Muscle of leg (tissue), 3 donors: ENCODE measurements at regions not wholly inside any gene's neighbourhood (a gene's known extent, or its start where the extent isn't known, plus 50 kb on each side); places are given as distances from the start of the nearest gene placed in this dataset.

Experiments
- DNase-seq: peaks from one replicate; pipeline ENCODE4 v3.0.0; 2013
- H3K27ac ChIP-seq: one replicate; pipeline ENCODE4 v1.5.1; 2013; ENCODE audit warnings: mild to moderate bottlenecking, low read length, control low read depth
- H3K27me3 ChIP-seq: one replicate; pipeline ENCODE4 v1.6.1; 2013; ENCODE audit warnings: low read length; ENCODE audit not compliant: control insufficient read depth, insufficient read depth
- H3K36me3 ChIP-seq: one replicate; pipeline ENCODE4 v1.6.1; 2013; ENCODE audit warnings: low read length; ENCODE audit not compliant: control insufficient read depth, insufficient read depth
- H3K4me1 ChIP-seq: one replicate; pipeline ENCODE4 v1.6.1; 2013; ENCODE audit warnings: low read length; ENCODE audit not compliant: control insufficient read depth, insufficient read depth
- H3K4me3 ChIP-seq: one replicate; pipeline ENCODE4 v1.5.1; 2013; ENCODE audit warnings: low read length, control low read depth
- H3K9me3 ChIP-seq: replicated peaks from 2 replicates; pipeline ENCODE4 v1.6.1; 2013; ENCODE audit warnings: low read depth, low read length; ENCODE audit not compliant: control insufficient read depth
- WGBS: methylation state at CpG from one replicate; pipeline ENCODE4 v1.1.5; 2013; ENCODE audit warnings: missing lambda C conversion rate; ENCODE audit not compliant: insufficient coverage; 5-methylcytosine and 5-hydroxymethylcytosine counted together

GRCh38 chr9:73996844-73997243 is 500.3 kb upstream of the RORB start:
- no peaks in the 10 kb centered on the region for H3K9me3 ChIP-seq
- no peak overlapping the region for H3K27ac ChIP-seq
- no peak overlapping the region for H3K4me3 ChIP-seq
- no CpG with 5 or more reads among the region's 1 CpG for WGBS
- no peak for DNase-seq
- no peaks in the 10 kb centered on the region for H3K36me3 ChIP-seq
- no peaks in the 10 kb centered on the region for H3K27me3 ChIP-seq
- H3K4me1 ChIP-seq = no peaks in the 10 kb centered on the region

- Histone ChIP-seq H3K9me3 (no peaks in the 10 kb centered on the region), H3K27ac (no peak overlapping the region), H3K27me3 (no peaks in the 10 kb centered on the region), H3K4me1 (no peaks in the 10 kb centered on the region), H3K4me3 (no peak overlapping the region), H3K36me3 (no peaks in the 10 kb centered on the region)
- no CpG with 5 or more reads among the region's 2 CpGs for WGBS
- DNase-seq = no peak
Observed at GRCh38 chr9:74001382-74001781, 495.8 kb upstream of the RORB start.

GRCh38 chr9:74006935-74007334 is 490.2 kb upstream of the RORB start:
- Histone ChIP-seq H3K27ac (no peak overlapping the region), H3K27me3 (no peaks in the 10 kb centered on the region), H3K4me3 (no peak overlapping the region), H3K4me1 (no peaks in the 10 kb centered on the region), H3K9me3 (no peaks in the 10 kb centered on the region), H3K36me3 (no peaks in the 10 kb centered on the region)
- no peak for DNase-seq
- WGBS = no CpG with 5 or more reads among the region's 2 CpGs

- H3K9me3 ChIP-seq = no peaks in the 10 kb centered on the region
- no peak overlapping the region for H3K4me3 ChIP-seq
- H3K36me3 ChIP-seq = no peaks in the 10 kb centered on the region
- 67% methylated on average over 1 of the region's 3 CpGs for WGBS
- no peaks in the 10 kb centered on the region for H3K4me1 ChIP-seq
- no peaks in the 10 kb centered on the region for H3K27me3 ChIP-seq
- no peak overlapping the region for H3K27ac ChIP-seq
- DNase-seq = no peak
Observed at GRCh38 chr9:74007833-74008232, 489.3 kb upstream of the RORB start.

- no peaks in the 10 kb centered on the region for H3K27me3 ChIP-seq
- H3K36me3 ChIP-seq = no peaks in the 10 kb centered on the region
- no peak overlapping the region for H3K27ac ChIP-seq
- H3K4me1 ChIP-seq = no peaks in the 10 kb centered on the region
- no peak overlapping the region for H3K4me3 ChIP-seq
- no peak for DNase-seq
- no peaks in the 10 kb centered on the region for H3K9me3 ChIP-seq
Observed at GRCh38 chr9:74016004-74016403, 481.1 kb upstream of the RORB start.

GRCh38 chr9:74025402-74025925 is 471.7 kb upstream of the RORB start:
- no peaks in the 10 kb centered on the region for H3K4me1 ChIP-seq
- H3K9me3 ChIP-seq = no peaks in the 10 kb centered on the region
- no peaks in the 10 kb centered on the region for H3K27me3 ChIP-seq
- 100% methylated on average over 1 of the region's 4 CpGs for WGBS
- H3K27ac ChIP-seq = no peak overlapping the region
- H3K4me3 ChIP-seq = no peak overlapping the region
- no peaks in the 10 kb centered on the region for H3K36me3 ChIP-seq
- DNase-seq = no peak

- no peak for DNase-seq
- Histone ChIP-seq H3K9me3 (no peaks in the 10 kb centered on the region), H3K4me3 (no peak overlapping the region), H3K36me3 (no peaks in the 10 kb centered on the region), H3K4me1 (no peaks in the 10 kb centered on the region), H3K27me3 (no peaks in the 10 kb centered on the region), H3K27ac (no peak overlapping the region)
- no CpG with 5 or more reads among the region's 2 CpGs for WGBS
Observed at GRCh38 chr9:74032421-74032820, 464.7 kb upstream of the RORB start.

- DNase-seq = no peak
- no peaks in the 10 kb centered on the region for H3K36me3 ChIP-seq
- no peaks in the 10 kb centered on the region for H3K4me1 ChIP-seq
- no peak overlapping the region for H3K27ac ChIP-seq
- no peaks in the 10 kb centered on the region for H3K9me3 ChIP-seq
- H3K4me3 ChIP-seq = no peak overlapping the region
- WGBS = no CpG with 5 or more reads among the region's 2 CpGs
- H3K27me3 ChIP-seq = no peaks in the 10 kb centered on the region
Observed at GRCh38 chr9:74035786-74036185, 461.3 kb upstream of the RORB start.

- no peaks in the 10 kb centered on the region for H3K36me3 ChIP-seq
- no peak for DNase-seq
- no peak overlapping the region for H3K27ac ChIP-seq
- no CpG with 5 or more reads among the region's 5 CpGs for WGBS
- no peaks in the 10 kb centered on the region for H3K4me1 ChIP-seq
- no peak overlapping the region for H3K4me3 ChIP-seq
- no peaks in the 10 kb centered on the region for H3K27me3 ChIP-seq
- no peaks in the 10 kb centered on the region for H3K9me3 ChIP-seq
Observed at GRCh38 chr9:74036549-74037231, 460.4 kb upstream of the RORB start.

GRCh38 chr9:74037274-74037673 is 459.9 kb upstream of the RORB start:
- Histone ChIP-seq H3K4me1 (no peaks in the 10 kb centered on the region), H3K4me3 (no peak overlapping the region), H3K27me3 (no peaks in the 10 kb centered on the region), H3K27ac (no peak overlapping the region), H3K9me3 (no peaks in the 10 kb centered on the region), H3K36me3 (no peaks in the 10 kb centered on the region)
- no CpG with 5 or more reads among the region's 1 CpG for WGBS
- no peak for DNase-seq

GRCh38 chr9:74041588-74041987 is 455.5 kb upstream of the RORB start:
- Histone ChIP-seq H3K4me1 (no peaks in the 10 kb centered on the region), H3K36me3 (no peaks in the 10 kb centered on the region), H3K9me3 (no peaks in the 10 kb centered on the region), H3K4me3 (no peak overlapping the region), H3K27me3 (no peaks in the 10 kb centered on the region), H3K27ac (no peak overlapping the region)
- DNase-seq = no peak
